ENCODE measurements at regions not wholly inside any gene's neighbourhood (a gene's known extent, or its start where the extent isn't known, plus 50 kb on each side); places are given as distances from the start of the nearest gene placed in this dataset.

- TF ChIP-seq POLR2A (IDR thresholded peaks at IDR 0.05; ENCODE audit: borderline replicate concordance, extremely low read depth, insufficient read depth, insufficient read length): no peak
- no peak for TF ChIP-seq ZNF274 (IDR thresholded peaks at IDR 0.05; ENCODE audit: low read depth, low read length)
- TF ChIP-seq EZH2 (IDR thresholded peaks at IDR 0.05): no peak
- TF ChIP-seq CTCF (IDR thresholded peaks at IDR 0.05 in 2 of 3, conservative IDR thresholded peaks at IDR 0.05 in 1 of 3; ENCODE audit: borderline replicate concordance in 1 of 3, insufficient read depth in 1 of 3, low read depth in 2 of 3, low read length in 2 of 3): no peak
- TF ChIP-seq EZH2phosphoT487 (IDR thresholded peaks at IDR 0.05; ENCODE audit: borderline replicate concordance): no peak
- TF ChIP-seq SIN3A (IDR thresholded peaks at IDR 0.05; ENCODE audit: low read depth): no peak
- TF ChIP-seq YY1 (IDR thresholded peaks at IDR 0.05; ENCODE audit: extremely low read depth, insufficient replicate concordance, low read depth, low read length): no peak
Observed at GRCh38 chr13:63161219-63161618, 1745.6 kb upstream of the PCDH20 start.

Data from HCT116 (cell line).